Choroid plexus epithelial cell (primary cell): ENCODE measurements at regions not wholly inside any gene's neighbourhood (a gene's known extent, or its start where the extent isn't known, plus 50 kb on each side); places are given as distances from the start of the nearest gene placed in this dataset.
"Not testable (repeated sequence)": the region's sequence is repeated elsewhere in the genome, so short reads cannot be mapped to it uniquely, and the experiment has no call there.

Source experiments
- DNase-seq: peaks from one replicate; pipeline ENCODE4 v3.0.0-alpha.2; 2010; ENCODE audit warnings: low read depth
- H3K4me3 ChIP-seq: 2 replicates; pipeline ENCODE4 v1.5.1; 2011; ENCODE audit warnings: low read depth, mild to moderate bottlenecking, control low read depth, low read length, moderate library complexity
- TF ChIP-seq, protein P1 (sequence below): conservative IDR thresholded peaks from 2 replicates; pipeline ENCODE4 v1.5.1; 2011; ENCODE audit warnings: low read depth, mild to moderate bottlenecking, control low read depth, inconsistent platforms, low read length, moderate library complexity

DNA sequence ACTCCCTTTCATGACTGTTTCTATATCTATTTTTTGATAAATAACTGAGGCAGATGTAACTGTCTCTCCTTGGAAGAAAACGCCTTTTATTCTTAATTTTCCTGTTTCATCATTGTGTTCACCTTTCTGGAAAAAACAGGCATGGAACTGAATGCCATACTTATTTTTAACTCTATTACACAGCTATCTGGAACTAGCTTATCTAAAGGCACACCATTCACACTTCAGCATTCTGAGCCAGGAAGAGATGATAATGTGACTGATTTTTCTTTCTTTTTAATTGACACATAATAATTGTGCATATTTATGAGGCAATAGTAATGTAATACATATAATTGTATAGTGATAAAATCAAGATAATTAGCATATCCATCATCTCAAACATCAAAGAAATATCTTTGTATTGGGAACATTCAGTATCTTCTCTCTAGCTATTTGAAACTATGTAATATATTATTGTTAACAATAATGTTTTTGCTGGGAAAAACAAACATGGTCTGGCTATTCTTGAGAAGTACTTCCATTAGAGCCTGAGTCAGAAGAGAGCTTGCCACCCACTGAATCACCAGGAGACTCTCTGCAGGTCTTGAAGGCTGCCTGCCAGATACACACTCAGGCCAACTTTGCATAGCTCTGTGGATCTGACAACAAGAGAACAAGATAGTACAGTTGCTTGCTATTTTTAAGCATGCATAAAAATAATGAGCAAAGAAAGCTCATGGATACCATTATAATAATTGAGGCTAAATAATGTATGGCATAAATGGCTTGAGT, 501.0 kb upstream of the EDIL3 start:
- H3K4me3 ChIP-seq: no peak overlapping the region
- TF ChIP-seq, protein P1, sequence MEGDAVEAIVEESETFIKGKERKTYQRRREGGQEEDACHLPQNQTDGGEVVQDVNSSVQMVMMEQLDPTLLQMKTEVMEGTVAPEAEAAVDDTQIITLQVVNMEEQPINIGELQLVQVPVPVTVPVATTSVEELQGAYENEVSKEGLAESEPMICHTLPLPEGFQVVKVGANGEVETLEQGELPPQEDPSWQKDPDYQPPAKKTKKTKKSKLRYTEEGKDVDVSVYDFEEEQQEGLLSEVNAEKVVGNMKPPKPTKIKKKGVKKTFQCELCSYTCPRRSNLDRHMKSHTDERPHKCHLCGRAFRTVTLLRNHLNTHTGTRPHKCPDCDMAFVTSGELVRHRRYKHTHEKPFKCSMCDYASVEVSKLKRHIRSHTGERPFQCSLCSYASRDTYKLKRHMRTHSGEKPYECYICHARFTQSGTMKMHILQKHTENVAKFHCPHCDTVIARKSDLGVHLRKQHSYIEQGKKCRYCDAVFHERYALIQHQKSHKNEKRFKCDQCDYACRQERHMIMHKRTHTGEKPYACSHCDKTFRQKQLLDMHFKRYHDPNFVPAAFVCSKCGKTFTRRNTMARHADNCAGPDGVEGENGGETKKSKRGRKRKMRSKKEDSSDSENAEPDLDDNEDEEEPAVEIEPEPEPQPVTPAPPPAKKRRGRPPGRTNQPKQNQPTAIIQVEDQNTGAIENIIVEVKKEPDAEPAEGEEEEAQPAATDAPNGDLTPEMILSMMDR: no peak
- peak; percentile 81 for DNase-seq

GRCh38 chr5:84881737-84882136, 497.1 kb upstream of the EDIL3 start:
- TF ChIP-seq, protein P1: no peak
- DNase-seq: no peak
- no peak overlapping the region for H3K4me3 ChIP-seq

DNA sequence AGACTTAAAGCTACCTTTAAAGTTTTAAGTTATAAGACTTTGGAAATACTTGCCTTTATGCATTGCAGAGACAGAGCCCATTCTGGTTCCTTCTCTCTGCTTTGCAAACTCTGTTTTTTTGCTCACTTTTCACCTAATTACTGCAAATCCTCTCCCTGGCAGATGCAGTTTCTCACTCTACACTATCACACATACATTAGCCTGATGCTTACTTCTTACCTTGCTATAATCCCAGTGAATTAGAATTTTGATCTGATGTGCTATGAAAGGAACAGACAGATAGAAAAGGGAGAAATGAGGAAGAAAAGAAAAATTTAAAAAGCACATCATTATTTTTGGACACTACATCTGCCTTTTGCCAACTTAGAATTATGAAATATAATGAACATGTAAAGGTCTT, 489.5 kb upstream of the EDIL3 start:
- no peak for DNase-seq
- TF ChIP-seq, protein P1: no peak
- no peak overlapping the region for H3K4me3 ChIP-seq

DNA sequence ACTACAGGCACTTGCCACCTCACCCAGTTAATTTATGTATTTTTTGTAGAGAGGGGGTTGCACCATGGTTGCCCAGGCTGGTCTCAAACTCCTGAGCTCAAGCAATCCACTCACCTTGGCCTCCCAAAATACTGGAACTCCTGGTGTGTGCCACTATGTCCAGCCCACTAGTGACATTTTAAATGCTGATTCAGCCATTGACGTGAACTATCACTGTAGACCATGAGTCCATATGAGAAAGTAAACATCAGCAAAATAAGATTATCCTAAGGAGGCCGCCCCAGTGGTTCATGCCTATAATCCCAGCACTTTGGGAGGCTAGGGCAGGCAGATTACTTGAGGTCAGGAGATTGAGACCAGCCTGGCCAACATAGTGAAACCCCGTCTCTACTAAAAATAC, 488.1 kb upstream of the EDIL3 start:
- TF ChIP-seq, protein P1: no peak
- no peak overlapping the region for H3K4me3 ChIP-seq
- no peak for DNase-seq

DNA sequence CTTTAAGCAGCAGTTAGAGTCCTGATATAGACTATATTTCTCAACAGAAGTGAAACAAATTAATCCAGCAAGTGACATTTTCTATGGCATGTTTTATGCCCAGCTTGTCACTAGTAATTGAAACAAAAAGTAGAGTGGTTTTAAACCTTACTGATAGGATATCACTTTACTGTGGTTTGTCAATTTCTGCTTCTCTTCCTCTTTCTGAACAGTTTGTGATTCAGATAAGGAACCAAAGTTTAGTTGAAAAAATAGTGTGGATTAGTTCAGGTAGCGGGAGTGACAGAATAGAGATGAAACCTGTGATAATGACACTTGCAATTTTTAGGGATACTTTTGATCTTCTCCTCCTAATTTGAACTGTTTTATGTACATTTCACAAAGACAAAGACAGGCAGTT, 485.7 kb upstream of the EDIL3 start:
- TF ChIP-seq, protein P1: no peak
- no peak overlapping the region for H3K4me3 ChIP-seq
- no peak for DNase-seq

DNA sequence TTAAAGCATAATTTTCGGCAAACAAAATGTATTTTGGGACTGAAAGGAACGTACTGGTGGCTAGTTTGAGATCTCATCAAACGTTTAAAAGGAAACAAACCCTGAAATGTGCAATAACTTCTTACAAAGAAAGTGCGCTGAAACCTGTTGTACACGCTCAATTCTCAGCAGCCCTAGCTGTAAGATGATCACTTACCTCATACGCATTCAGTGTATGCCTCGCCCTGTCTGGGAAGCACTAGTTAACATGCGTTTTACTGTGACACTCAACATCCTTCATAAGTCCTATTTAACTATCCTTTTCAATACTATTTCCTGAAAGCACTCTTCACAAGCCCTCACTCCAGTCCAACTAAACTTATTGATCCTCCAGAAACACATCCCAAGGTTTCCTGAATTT, 485.0 kb upstream of the EDIL3 start:
- TF ChIP-seq, protein P1: no peak
- no peak overlapping the region for H3K4me3 ChIP-seq

DNA sequence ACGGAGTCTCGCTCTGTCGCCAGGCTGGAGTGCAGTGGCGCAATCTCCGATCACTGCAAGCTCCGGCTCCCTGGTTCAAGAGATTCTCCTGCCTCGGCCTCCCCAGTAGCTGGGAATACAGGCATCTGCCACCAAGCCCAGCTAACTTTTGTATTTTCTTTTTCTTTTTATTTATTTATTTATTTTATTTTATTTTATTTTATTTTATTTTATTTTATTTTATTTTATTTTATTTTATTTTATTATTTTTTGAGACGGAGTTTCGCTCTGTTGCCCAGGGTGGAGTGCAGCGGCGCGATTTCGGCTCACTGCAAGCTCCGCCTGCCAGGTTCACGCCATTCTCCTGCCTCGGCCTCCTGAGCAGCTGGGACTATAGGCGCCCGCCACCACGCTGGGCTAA, 479.3 kb upstream of the EDIL3 start:
- H3K4me3 ChIP-seq, DNase-seq: not testable (repeated sequence)

More for the DNA sequence above, 485.0 kb upstream of the EDIL3 start:
- DNase-seq: no peak
